OCI-LY7 (cell line): ENCODE measurements at regions not wholly inside any gene's neighbourhood (a gene's known extent, or its start where the extent isn't known, plus 50 kb on each side); places are given as distances from the start of the nearest gene placed in this dataset.

ENCODE experiments used
- EZH2phosphoT487 ChIP-seq: fragments of 200-600 bp; sonication (generic); IDR thresholded peaks from 2 replicates; pipeline ENCODE4 v1.6.1; 2018; ENCODE audit warnings: low read depth, borderline replicate concordance, mild to moderate bottlenecking, mixed run types, antibody characterized with exemption, low read length, moderate library complexity, mixed read lengths
- TF ChIP-seq, protein P1 (sequence below): fragments of 200-600 bp; sonication (generic); conservative IDR thresholded peaks from 2 replicates; pipeline ENCODE4 v1.5.1; 2014; ENCODE audit warnings: mild to moderate bottlenecking, antibody characterized with exemption, low read length, moderate library complexity, mixed read lengths

DNA sequence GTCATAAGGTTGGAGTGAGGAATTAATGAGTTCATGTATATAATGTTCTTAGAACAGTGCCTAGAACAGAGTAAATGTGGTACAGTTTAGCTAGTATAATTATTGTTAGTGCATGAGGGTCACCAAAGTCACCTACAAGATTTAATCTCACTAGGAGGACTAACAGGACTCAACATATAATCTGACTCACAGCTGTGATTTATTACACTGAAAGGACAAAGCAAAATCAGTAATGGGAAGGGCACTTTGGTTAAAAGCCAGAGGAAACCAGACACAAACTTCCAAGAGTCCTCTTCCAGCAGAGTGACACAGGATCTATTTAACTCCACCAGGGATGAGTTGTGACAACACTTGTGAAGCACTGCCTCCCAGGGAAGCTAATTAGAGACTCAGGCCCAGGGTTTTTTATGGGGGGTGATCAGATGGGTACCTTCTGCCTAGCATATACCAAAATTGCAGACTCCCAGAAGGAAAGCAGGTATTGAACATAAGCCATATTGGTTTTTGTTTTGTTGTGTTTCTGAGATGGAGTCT is 341.2 kb upstream of the DACH1 start:
- TF ChIP-seq, protein P1, sequence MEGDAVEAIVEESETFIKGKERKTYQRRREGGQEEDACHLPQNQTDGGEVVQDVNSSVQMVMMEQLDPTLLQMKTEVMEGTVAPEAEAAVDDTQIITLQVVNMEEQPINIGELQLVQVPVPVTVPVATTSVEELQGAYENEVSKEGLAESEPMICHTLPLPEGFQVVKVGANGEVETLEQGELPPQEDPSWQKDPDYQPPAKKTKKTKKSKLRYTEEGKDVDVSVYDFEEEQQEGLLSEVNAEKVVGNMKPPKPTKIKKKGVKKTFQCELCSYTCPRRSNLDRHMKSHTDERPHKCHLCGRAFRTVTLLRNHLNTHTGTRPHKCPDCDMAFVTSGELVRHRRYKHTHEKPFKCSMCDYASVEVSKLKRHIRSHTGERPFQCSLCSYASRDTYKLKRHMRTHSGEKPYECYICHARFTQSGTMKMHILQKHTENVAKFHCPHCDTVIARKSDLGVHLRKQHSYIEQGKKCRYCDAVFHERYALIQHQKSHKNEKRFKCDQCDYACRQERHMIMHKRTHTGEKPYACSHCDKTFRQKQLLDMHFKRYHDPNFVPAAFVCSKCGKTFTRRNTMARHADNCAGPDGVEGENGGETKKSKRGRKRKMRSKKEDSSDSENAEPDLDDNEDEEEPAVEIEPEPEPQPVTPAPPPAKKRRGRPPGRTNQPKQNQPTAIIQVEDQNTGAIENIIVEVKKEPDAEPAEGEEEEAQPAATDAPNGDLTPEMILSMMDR = no peak
- no peak for TF ChIP-seq EZH2phosphoT487
